ENCODE measurements at regions not wholly inside any gene's neighbourhood (a gene's known extent, or its start where the extent isn't known, plus 50 kb on each side); places are given as distances from the start of the nearest gene placed in this dataset.

DNA sequence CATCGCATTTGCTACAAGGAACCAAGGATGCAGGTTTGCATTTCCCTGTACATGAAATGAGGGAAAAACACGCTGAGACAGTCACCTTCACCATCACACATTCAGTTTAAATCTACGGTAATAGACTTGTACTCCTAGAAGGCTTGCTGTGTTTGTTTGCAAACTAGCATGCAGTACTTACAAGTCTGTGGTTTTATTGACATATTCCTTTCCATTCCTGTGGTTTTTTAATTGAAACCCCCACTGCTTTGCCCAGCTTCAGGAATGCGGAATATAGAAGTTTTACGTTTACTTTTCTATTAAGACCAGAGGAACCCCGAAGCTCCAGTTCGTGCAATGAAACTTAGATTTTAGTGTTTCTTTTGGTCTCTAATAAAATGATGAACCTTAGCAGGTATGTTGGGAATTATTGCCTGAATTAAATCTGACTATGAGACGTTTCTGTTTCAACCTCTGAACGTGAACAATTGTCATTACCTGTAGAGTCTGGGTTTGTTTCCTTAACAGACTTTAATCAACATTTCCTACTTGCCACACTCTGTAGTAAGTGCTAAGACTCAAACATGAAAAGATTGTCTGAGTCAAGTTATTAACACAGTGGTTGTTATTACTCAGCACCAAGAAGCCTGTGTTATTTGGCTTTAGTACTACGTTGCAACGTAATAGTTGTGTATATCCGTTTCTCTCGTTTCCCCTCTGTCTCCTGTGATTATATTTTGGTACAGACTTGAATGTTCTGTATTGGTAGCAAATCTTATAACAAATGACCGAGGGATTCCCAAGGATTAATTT, 793.3 kb upstream of the GOT2 start:
- H3K4me2 ChIP-seq, result no peak overlapping the region
- no peaks in the 10 kb centered on the region for H4K20me1 ChIP-seq (ENCODE audit: insufficient read depth)
- H3K79me2 ChIP-seq (ENCODE audit: insufficient read depth), result no peaks in the 10 kb centered on the region
- H2AFZ ChIP-seq (ENCODE audit: low read depth), result no peak overlapping the region
- CTCF ChIA-PET, result no interaction called here
- no peak for TF ChIP-seq MXI1 (IDR thresholded peaks at IDR 0.05; ENCODE audit: low read depth, low read length)
- no peak for TF ChIP-seq TAF1 (IDR thresholded peaks at IDR 0.05; ENCODE audit: borderline replicate concordance, low read depth, low read length)
- TF ChIP-seq, protein P1, sequence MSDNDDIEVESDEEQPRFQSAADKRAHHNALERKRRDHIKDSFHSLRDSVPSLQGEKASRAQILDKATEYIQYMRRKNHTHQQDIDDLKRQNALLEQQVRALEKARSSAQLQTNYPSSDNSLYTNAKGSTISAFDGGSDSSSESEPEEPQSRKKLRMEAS (IDR thresholded peaks at IDR 0.05; ENCODE audit: low read depth), result no peak
- TF ChIP-seq, protein P2, sequence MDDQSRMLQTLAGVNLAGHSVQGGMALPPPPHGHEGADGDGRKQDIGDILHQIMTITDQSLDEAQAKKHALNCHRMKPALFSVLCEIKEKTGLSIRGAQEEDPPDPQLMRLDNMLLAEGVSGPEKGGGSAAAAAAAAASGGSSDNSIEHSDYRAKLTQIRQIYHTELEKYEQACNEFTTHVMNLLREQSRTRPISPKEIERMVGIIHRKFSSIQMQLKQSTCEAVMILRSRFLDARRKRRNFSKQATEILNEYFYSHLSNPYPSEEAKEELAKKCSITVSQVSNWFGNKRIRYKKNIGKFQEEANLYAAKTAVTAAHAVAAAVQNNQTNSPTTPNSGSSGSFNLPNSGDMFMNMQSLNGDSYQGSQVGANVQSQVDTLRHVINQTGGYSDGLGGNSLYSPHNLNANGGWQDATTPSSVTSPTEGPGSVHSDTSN (IDR thresholded peaks at IDR 0.05), result no peak
- TF ChIP-seq, protein P3, sequence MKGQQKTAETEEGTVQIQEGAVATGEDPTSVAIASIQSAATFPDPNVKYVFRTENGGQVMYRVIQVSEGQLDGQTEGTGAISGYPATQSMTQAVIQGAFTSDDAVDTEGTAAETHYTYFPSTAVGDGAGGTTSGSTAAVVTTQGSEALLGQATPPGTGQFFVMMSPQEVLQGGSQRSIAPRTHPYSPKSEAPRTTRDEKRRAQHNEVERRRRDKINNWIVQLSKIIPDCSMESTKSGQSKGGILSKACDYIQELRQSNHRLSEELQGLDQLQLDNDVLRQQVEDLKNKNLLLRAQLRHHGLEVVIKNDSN (IDR thresholded peaks at IDR 0.05; ENCODE audit: borderline replicate concordance, low read depth), result no peak
- no peak for TF ChIP-seq SIN3A (IDR thresholded peaks at IDR 0.05; ENCODE audit: borderline replicate concordance, low read depth, low read length)
- TF ChIP-seq YY1 (IDR thresholded peaks at IDR 0.05; ENCODE audit: low read depth), result no peak
- no peak for TF ChIP-seq RCOR1 (IDR thresholded peaks at IDR 0.05; ENCODE audit: low read length)
- TF ChIP-seq, protein P4, sequence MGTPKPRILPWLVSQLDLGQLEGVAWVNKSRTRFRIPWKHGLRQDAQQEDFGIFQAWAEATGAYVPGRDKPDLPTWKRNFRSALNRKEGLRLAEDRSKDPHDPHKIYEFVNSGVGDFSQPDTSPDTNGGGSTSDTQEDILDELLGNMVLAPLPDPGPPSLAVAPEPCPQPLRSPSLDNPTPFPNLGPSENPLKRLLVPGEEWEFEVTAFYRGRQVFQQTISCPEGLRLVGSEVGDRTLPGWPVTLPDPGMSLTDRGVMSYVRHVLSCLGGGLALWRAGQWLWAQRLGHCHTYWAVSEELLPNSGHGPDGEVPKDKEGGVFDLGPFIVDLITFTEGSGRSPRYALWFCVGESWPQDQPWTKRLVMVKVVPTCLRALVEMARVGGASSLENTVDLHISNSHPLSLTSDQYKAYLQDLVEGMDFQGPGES (IDR thresholded peaks at IDR 0.05; ENCODE audit: low read depth, low read length), result no peak
- TF ChIP-seq RAD21 (IDR thresholded peaks at IDR 0.05; ENCODE audit: low read length), result no peak
- TF ChIP-seq, protein P5, sequence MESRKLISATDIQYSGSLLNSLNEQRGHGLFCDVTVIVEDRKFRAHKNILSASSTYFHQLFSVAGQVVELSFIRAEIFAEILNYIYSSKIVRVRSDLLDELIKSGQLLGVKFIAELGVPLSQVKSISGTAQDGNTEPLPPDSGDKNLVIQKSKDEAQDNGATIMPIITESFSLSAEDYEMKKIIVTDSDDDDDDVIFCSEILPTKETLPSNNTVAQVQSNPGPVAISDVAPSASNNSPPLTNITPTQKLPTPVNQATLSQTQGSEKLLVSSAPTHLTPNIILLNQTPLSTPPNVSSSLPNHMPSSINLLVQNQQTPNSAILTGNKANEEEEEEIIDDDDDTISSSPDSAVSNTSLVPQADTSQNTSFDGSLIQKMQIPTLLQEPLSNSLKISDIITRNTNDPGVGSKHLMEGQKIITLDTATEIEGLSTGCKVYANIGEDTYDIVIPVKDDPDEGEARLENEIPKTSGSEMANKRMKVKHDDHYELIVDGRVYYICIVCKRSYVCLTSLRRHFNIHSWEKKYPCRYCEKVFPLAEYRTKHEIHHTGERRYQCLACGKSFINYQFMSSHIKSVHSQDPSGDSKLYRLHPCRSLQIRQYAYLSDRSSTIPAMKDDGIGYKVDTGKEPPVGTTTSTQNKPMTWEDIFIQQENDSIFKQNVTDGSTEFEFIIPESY (IDR thresholded peaks at IDR 0.05; ENCODE audit: borderline replicate concordance, low read depth), result no peak
- no peak for TF ChIP-seq GABPA (IDR thresholded peaks at IDR 0.05; ENCODE audit: low read depth)
- POLR2A ChIA-PET, result no interaction called here
- no peaks in the 10 kb centered on the region for H3K9me2 ChIP-seq
- H3K4me3 ChIP-seq (ENCODE audit: low read depth in 2 of 2, low read length in 1 of 2), result no peak overlapping the region
- H3K9me3 ChIP-seq, result no peaks in the 10 kb centered on the region
- no peak overlapping the region for H3K27ac ChIP-seq (ENCODE audit: low read depth in 2 of 2, low read length in 1 of 2)
- H3K36me3 ChIP-seq (replicated peaks in 1 of 2; ENCODE audit: control insufficient read depth in 1 of 2, insufficient read depth in 2 of 2, low read length in 1 of 2), result no peaks in the 10 kb centered on the region
- DNase-seq, result no peak
- H3K27me3 ChIP-seq (ENCODE audit: insufficient read depth), result no peaks in the 10 kb centered on the region
- no peaks in the 10 kb centered on the region for H3F3A ChIP-seq (replicated peaks; ENCODE audit: insufficient read depth)
- no peaks in the 10 kb centered on the region for H3K4me1 ChIP-seq (ENCODE audit: control insufficient read depth in 1 of 2, insufficient read depth in 2 of 2, low read depth in 1 of 2, low read length in 1 of 2)
- WGBS (ENCODE audit: low lambda C conversion rate), result 38% methylated on average over 14 of the region's 14 CpGs
- no peak overlapping the region for H3K9ac ChIP-seq

Data from SK-N-SH (cell line).